NB4 (cell line): ENCODE measurements at regions not wholly inside any gene's neighbourhood (a gene's known extent, or its start where the extent isn't known, plus 50 kb on each side); places are given as distances from the start of the nearest gene placed in this dataset.

Source experiments
- DNase-seq: peaks from one replicate; pipeline ENCODE4 v3.0.0; 2010; ENCODE audit warnings: low read depth
- H3K4me3 ChIP-seq: one replicate; pipeline ENCODE4 v1.5.1; 2011; ENCODE audit warnings: mild to moderate bottlenecking, low read depth, low read length, moderate library complexity
- CTCF ChIP-seq: IDR thresholded peaks from one replicate; pipeline ENCODE4 v1.5.1; 2012; ENCODE audit warnings: low read depth, low read length
- MAX ChIP-seq: IDR thresholded peaks from 2 replicates; pipeline ENCODE4 v1.6.1; 2011; ENCODE audit warnings: low read depth, low read length
- MYC ChIP-seq: IDR thresholded peaks from 2 replicates; pipeline ENCODE4 v1.6.1; 2011; ENCODE audit warnings: low read depth, low read length
- POLR2A ChIP-seq: IDR thresholded peaks from 2 replicates; pipeline ENCODE4 v1.6.1; 2011; ENCODE audit warnings: mild to moderate bottlenecking; ENCODE audit not compliant: insufficient read length; ENCODE audit errors: extremely low read depth

GRCh38 chr7:12882710-12883109 is 195.3 kb downstream of the ARL4A start:
- TF ChIP-seq CTCF: no peak
- H3K4me3 ChIP-seq: no peak overlapping the region
- no peak for DNase-seq

- no peak for DNase-seq
- H3K4me3 ChIP-seq: no peak overlapping the region
- TF ChIP-seq MYC (no peak), POLR2A (no peak), MAX (no peak), CTCF (no peak)
Measured at GRCh38 chr7:12884033-12884432, 196.6 kb downstream of the ARL4A start.

- H3K4me3 ChIP-seq: no peak overlapping the region
- DNase-seq: no peak
- no peak for TF ChIP-seq MYC
- TF ChIP-seq MAX: no peak
- no peak for TF ChIP-seq POLR2A
- no peak for TF ChIP-seq CTCF
Measured at GRCh38 chr7:12884856-12885440, 197.5 kb downstream of the ARL4A start.

- TF ChIP-seq POLR2A (no peak), CTCF (no peak), MAX (no peak)
- no peak overlapping the region for H3K4me3 ChIP-seq
- DNase-seq: no peak
Measured at GRCh38 chr7:12888717-12889116, 201.3 kb downstream of the ARL4A start.

- TF ChIP-seq MYC: no peak
- no peak overlapping the region for H3K4me3 ChIP-seq
- DNase-seq: no peak
Measured at GRCh38 chr7:12889391-12889790, 202.0 kb downstream of the ARL4A start.

GRCh38 chr7:12890586-12890985 is 203.2 kb downstream of the ARL4A start:
- TF ChIP-seq MYC (no peak), CTCF (no peak), MAX (no peak), POLR2A (no peak)
- no peak for DNase-seq
- no peak overlapping the region for H3K4me3 ChIP-seq
